GM21447 (cell line): ENCODE measurements at regions not wholly inside any gene's neighbourhood (a gene's known extent, or its start where the extent isn't known, plus 50 kb on each side); places are given as distances from the start of the nearest gene placed in this dataset.
"Not testable (repeated sequence)": the region's sequence is repeated elsewhere in the genome, so short reads cannot be mapped to it uniquely, and the experiment has no call there.

Source experiments
- ATAC-seq: cut with Tn5 transposase; IDR thresholded peaks from one replicate; pipeline ENCODE4 v1.9.1; 2021; ENCODE audit not compliant: unreplicated experiment

- no peak for ATAC-seq
These were observed 287.4 kb downstream of the CD109 start for GRCh38 chr6:73983367-73983766.

DNA sequence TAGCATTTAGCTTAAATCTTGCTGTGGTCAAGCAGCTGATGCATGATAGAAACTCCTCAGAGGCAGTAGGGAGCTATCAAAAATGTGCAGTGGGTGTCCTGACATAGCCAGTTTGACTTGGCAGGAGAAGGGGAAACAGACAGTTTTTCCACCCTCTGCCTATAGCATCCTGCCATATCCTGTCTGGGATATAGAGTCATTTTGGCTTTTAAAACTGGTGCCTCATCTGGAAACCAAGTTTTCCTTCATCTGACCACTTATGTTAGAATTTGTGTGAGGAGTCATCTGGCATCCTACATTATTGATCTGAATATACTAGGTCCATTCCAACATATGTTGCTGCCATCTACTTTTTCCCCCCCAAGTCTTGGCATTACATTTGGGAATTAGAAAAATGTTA is 284.1 kb downstream of the CD109 start:
- ATAC-seq: no peak

DNA sequence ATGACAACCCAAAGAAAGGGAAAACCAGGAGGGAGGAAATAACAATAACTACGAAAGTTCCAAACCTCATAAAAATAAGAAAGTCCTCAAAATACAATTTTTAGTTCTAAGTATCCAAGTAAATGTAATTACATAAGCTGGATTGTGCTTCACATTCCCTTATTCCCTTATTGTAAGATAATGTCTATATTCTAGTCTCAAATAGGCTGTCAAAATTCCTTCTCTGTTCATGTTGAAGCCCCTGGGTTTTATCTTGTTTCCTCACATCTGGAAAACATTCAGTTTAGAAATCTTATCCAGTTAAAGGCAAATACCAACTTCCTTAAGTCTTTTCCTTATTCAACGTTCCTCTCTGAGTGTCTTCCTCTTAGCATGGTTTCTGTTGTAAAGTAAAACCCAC is 282.3 kb downstream of the CD109 start:
- no peak for ATAC-seq

DNA sequence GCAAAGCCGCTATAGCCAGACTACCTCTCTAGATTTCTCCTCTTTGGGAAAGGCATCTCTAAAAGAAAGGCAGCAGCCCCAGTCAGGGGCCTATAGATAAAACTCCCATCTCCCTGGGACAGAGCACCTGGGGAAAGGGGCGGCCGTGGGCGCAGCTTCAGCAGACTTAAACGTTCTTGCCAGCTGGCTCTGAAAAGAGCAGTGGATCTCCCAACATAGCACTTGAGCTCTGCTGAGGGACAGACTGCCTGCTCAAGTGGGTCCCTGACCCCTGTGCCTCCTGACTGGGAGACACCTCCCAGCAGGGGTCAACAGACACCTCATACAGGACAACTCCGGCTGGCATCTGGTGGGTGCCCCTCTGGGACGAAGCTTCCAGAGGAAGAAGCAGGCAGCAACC is 276.5 kb downstream of the CD109 start:
- not testable (repeated sequence) for ATAC-seq

GRCh38 chr6:73969971-73970970 is 274.3 kb downstream of the CD109 start:
- ATAC-seq: no peak

DNA sequence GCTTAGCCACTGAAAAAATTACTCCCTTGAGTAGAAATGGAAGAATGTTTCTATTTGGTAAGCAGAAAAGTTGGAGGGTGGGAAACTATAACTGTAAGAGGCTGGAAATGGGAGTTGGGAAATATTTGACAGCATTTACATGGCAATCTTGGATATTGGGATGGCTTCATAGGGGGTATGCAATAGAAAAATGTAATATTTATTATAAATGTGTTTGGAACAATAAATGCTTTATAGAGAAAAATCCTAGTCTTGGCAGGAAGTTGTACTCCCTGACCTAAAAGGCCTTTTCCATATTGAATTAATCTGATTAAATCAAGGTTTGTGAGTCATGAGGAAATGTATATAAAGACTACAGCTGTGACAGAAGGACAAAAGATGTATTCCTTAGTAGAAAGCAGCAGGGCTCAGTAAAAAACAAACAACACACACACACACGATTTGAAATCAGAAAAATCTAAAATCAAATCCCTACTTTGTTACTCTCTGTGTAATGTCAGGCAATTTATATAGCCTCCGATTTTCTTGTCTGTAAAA is 272.3 kb downstream of the CD109 start:
- ATAC-seq: no peak

DNA sequence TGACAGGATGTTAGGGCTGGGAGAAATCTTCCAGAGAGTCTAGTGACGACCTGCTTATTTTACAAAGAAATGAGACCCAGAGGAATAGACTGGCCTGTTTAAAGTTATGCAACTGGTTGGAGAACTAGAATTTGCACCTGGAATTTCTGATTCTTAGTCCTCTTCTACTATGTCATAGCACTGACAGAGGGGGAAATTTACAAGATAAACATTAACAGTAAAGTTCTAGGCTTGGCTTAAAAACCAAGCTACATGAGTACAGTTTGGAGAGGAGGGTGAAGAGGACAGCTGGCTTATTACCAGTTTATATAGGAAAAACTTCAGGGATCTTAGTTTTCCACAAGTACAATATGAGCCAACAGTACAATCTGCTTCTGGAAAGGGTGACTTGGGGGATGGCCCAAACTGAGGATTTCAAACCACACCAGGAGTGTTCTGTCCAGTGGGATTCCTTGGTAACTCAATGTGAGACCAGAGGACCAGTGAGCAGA is 269.6 kb downstream of the CD109 start:
- no peak for ATAC-seq

DNA sequence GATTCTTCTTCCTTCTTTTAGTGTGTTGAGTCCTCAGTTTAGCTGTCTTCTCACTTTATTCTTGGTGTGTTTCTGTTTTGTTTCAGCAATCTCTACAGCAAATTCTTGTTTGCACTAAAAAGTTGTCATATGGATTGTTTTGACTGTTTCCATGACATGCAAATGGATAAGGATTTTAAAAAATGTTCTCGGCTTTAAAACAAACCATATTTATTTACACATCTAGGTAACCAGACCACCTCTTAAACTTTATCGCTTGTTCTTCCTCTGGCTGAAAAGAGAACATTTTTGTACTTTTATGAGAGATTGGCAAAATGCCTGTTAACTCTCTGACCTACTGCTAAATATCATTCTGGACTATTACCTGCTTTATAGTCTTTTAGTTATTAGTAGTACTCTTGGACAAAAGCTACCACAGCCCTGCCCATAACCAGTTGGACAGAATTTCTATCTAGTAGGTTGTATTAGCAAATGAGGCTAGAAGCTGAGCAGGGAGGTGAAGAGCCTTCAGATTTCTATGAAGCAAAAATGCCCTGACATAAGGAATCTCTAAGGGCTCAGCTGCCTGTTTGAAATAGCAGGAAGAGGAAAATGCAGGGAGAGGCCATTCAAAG is 268.3 kb downstream of the CD109 start:
- ATAC-seq: no peak

- no peak for ATAC-seq
These were observed 266.9 kb downstream of the CD109 start for GRCh38 chr6:73962884-73963283.

DNA sequence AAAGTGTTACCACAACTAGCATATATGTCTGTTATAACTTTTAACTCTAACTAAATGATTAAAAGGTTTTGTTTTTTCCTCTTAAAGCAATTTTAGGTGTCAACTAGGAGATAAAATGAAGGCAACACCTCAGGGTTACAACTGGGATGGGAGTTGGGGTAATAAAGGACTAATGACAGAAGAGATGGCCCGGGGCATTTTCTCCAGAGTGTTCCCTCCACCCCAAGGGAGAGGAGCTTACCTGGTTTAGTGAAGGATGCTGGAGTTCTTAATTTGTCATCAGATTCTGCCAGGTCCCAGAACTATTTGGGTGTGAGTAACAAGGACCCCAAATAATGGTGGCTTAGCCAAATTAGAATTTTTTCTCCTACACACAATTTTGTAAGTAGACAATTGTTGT is 260.3 kb downstream of the CD109 start:
- ATAC-seq: no peak

- no peak for ATAC-seq
These were observed 259.8 kb downstream of the CD109 start for GRCh38 chr6:73955800-73956199.

GRCh38 chr6:73954881-73955280 is 258.9 kb downstream of the CD109 start:
- no peak for ATAC-seq

DNA sequence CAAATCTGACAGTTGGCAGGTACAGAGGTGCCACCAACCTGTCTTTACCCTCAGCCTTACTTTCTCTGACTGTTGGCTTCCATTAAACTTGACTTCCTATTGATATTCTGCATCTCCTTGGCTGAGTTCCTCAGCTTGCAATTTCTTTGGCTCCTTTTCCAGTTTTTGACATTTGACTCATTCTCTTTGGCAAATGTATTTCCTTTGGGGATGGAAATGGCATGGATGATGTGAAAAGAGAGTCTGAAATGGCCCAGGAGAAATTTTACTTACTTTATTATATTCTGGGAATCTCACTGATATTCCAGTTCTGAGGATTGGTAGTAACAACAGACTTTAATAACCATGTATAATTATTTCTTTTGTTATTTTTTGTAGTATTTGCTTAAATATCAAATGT is 255.2 kb downstream of the CD109 start:
- no peak for ATAC-seq

GRCh38 chr6:73943930-73944652 is 248.1 kb downstream of the CD109 start:
- ATAC-seq: no peak

GRCh38 chr6:73943411-73943810 is 247.4 kb downstream of the CD109 start:
- no peak for ATAC-seq

DNA sequence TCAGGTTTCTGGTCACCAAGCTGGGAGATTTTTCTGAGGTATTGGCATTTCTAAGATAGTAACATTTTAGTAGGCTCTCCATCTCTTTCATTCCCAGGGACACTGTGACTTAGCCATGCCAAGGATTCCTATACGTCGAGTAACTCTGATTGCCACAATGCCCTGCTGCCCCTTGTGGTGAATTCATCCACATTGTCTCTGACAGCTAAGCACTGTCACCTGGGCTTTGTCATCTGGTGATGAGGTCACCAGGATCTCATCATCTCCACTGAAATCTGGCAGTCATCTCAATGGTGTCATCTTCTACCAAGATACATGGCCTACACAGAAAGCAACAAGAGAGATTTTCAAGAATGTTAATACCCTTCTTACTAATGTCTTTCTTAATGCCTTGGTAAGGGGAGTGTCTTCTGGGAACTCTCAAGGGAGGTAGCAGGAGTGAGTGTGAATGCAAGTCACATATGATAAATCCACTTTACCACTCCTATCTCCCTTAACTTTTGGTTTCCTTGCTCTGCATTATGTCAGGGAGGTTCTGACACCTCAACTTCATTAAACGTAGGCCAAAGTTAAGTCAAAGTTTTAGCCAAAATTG is 246.7 kb downstream of the CD109 start:
- no peak for ATAC-seq

- no peak for ATAC-seq
These were observed 245.9 kb downstream of the CD109 start for GRCh38 chr6:73941892-73942291.

DNA sequence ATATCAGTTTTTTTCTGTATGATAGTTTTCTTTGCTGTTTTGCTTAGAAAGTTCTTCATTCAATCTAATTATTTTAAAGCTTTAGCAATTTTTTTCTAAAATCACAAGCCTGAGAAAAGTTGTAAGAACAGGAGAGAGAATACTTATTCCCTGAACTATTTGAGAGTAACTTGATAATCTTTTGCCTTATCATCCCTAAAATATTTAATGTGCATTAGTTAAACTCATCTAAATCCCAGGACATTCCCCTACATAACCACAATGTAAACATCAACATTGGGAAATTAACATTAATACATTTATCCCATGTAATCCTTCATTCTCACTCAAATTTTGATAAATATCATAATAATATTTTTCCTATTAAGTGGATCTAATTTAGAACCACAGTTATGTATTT is 241.8 kb downstream of the CD109 start:
- no peak for ATAC-seq

DNA sequence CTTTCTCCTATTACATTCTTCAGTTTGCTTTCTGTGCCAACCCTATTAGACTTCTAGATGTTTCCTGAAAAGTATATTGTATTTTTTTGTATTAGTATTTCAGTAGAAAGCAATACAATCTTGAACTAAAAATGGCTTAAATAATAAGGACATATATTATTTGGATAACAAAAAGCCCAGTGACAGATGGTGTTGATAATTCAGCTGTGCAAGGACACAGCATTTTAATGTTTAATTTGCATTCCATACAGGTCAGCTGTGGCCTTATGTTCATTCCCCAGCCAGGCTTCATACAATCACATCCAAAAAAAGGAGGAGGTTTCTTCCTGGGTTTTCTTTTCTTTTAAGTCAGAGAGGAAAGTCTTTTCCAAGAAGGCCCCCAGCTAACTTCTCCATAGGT is 236.9 kb downstream of the CD109 start:
- ATAC-seq: no peak

- ATAC-seq: no peak
These were observed 233.4 kb downstream of the CD109 start for GRCh38 chr6:73929405-73929804.

DNA sequence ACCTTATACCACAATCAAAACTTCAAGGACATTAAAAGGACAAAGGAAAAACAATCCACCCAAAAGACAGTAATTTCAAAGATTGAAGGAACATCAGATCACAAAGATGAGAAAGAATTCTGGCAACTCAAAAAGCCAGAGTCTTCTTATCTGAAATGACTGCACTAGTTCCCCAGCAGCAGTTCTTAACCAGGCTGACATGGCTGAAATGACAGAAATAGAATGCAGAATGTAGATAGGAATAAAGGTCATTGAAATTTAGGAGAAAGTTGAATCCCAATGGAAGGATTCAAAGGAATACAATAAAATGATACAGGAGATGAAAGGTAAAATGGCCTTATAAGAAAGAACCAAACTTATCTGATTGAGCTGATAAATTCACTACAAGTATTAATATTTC is 231.4 kb downstream of the CD109 start:
- no peak for ATAC-seq
